GM10248 (cell line): ENCODE measurements at regions not wholly inside any gene's neighbourhood (a gene's known extent, or its start where the extent isn't known, plus 50 kb on each side); places are given as distances from the start of the nearest gene placed in this dataset.

Experiments
- CTCF ChIA-PET: fragments of 300-600 bp; sonication (Branson Sonifier 250); formaldehyde crosslinking; extraction: SDS; loops from one replicate; lab custom pipeline; 2021; ENCODE audit warnings: antibody characterized with exemption; lab: Yijun Ruan, JAX
- POLR2A ChIA-PET: fragments of 350-650 bp; sonication (Branson Sonifier 250); formaldehyde crosslinking; extraction: SDS; loops from one replicate; lab custom pipeline; 2020; ENCODE audit warnings: antibody characterized with exemption; lab: Yijun Ruan, JAX
- DNase-seq: peaks from one replicate; pipeline ENCODE4 v3.0.0; 2012; ENCODE audit errors: extremely low spot score
- TF ChIP-seq, protein P1 (sequence below): IDR thresholded peaks from 2 replicates; pipeline ENCODE4 v1.5.1; 2012; ENCODE audit warnings: mild to moderate bottlenecking, low read depth; ENCODE audit errors: extremely low read depth, missing control alignments, control extremely low read depth

DNA sequence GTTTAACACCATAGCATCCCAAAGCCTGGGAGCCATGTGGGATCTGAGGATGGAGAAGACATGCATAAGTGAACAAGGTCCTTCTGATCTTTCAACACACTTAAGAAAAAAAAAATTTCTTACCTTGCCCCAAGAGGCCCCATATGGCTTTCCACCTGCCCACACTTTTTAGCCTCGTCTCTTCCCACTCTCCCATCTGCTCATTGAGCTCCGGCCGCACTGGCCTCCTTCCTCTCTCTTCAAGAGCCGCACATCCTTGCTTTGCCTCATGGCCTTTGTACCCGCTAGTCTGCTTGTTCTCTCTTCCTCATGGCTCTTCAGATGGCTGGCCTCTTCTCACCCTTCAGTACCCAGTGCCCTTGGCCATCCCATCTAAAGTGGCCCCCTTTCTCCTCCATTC is 70.2 kb upstream of the PDE4B start:
- CTCF ChIA-PET = interaction anchor here (1.1 kb wide), 1 partner anchor 19 kb away, joined by 3 read pairs; no protein-coding TSS in a partner anchor
- POLR2A ChIA-PET = no interaction called here
- DNase-seq = no peak
- TF ChIP-seq, protein P1, sequence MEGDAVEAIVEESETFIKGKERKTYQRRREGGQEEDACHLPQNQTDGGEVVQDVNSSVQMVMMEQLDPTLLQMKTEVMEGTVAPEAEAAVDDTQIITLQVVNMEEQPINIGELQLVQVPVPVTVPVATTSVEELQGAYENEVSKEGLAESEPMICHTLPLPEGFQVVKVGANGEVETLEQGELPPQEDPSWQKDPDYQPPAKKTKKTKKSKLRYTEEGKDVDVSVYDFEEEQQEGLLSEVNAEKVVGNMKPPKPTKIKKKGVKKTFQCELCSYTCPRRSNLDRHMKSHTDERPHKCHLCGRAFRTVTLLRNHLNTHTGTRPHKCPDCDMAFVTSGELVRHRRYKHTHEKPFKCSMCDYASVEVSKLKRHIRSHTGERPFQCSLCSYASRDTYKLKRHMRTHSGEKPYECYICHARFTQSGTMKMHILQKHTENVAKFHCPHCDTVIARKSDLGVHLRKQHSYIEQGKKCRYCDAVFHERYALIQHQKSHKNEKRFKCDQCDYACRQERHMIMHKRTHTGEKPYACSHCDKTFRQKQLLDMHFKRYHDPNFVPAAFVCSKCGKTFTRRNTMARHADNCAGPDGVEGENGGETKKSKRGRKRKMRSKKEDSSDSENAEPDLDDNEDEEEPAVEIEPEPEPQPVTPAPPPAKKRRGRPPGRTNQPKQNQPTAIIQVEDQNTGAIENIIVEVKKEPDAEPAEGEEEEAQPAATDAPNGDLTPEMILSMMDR = no peak

DNA sequence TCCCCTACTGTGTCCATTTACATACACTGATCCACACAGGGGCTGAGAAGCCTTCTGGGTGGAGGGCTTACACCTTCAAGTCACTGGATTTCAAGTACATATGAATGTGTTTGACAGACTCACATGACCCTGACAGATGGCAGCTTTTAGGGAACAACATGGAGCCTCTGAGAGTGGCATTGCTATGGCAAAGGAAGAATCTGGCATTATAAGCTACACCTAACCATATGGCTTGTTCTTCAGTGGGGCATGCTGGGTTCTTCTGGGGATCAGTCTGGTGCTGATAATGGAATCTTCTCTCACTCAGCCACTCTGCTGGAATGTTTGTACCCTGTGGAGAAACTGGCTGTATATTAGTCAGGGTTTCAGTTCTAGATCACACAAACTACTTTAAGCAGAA is 68.5 kb upstream of the PDE4B start:
- ChIA-PET CTCF (no interaction called here), POLR2A (no interaction called here)
- TF ChIP-seq, protein P1 = no peak
- no peak for DNase-seq

DNA sequence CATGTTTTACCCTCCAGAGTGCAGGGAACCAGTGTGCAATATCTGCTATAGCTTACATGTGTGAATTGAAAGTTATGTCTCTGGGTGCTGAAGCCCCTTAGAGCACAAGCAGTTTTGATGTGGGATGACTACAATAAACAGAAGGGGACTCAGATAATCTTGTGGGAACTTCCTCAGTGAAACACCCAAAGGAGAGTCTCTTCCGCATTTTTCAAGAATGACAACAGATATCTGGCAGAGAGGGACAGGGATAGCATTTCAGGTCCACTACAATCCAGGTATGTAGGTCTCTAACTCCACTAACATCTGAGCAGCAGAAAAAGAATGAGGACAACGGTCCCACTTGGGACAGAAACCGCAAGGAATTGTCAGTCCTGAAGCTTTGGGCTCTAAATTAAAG is 67.6 kb upstream of the PDE4B start:
- CTCF ChIA-PET = no interaction called here
- POLR2A ChIA-PET = no interaction called here
- TF ChIP-seq, protein P1 = no peak
- no peak for DNase-seq

DNA sequence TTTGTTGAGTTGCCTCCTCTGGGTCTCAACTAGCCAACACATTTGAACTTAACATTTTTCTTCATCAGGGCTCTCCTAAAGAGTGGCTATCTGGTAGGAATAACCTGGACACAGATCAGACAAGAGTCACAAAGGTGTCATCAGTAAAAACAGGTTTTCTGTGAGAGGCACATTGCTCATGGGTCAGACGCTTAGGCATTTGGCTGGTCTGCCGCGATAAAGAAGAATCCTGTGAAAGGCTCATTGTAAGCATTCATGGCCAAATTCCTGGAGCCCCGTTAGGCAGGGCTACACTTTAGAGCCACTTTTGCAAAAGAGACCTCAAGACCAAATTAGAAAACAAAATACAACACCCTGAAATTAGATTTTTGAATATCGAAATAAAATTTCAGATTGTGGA is 64.2 kb upstream of the PDE4B start:
- no peak for DNase-seq
- TF ChIP-seq, protein P1 = no peak
- ChIA-PET CTCF (interaction anchor here (2.0 kb wide), 1 partner anchor 41 kb away, joined by 5 read pairs; no protein-coding TSS in a partner anchor), POLR2A (no interaction called here)

DNA sequence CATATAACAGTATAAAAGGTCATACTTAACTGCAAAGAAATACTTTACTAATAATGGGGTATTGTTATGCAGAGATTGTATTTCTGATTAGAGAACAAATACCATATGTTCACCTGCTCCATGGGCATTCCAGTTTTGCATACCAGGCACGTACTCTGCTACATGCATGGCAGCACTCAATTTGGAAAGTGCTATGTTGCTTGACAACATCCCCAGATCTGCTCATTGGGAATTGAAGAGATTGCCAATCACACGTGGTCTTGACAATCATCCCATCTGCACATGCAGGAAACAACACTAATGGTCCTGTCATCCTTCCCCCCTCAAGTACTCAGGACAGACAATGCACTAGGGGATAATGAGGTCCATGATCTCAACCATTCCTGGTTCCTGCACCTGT is 63.4 kb upstream of the PDE4B start:
- ChIA-PET POLR2A (no interaction called here), CTCF (no interaction called here)
- DNase-seq = no peak
- TF ChIP-seq, protein P1 = no peak

DNA sequence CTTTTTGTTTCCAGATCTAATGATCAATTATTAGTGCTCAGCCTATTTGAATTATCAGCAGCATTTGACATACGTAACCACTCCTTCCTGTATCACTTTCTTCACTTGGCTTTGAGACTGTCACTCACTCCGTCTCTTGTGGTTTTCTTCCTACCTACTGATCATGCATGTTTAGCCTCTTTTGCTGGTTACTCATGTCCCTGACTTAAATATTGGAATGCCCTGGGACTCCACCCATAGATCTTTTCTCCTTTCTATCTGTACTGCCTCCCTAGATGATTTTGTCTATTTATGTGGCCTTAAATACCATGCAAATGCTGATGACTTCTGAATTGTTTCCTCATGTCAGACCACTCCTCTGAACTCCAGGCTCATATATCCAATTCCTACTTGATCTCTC is 57.7 kb upstream of the PDE4B start:
- POLR2A ChIA-PET = no interaction called here
- TF ChIP-seq, protein P1 = no peak
- no peak for DNase-seq
- CTCF ChIA-PET = no interaction called here
